GM18909 (cell line): ENCODE measurements at regions not wholly inside any gene's neighbourhood (a gene's known extent, or its start where the extent isn't known, plus 50 kb on each side); places are given as distances from the start of the nearest gene placed in this dataset.

Experiments
- ATAC-seq: cut with Tn5 transposase; IDR thresholded peaks from one replicate; pipeline ENCODE4 v1.9.1; 2021; ENCODE audit warnings: mild to moderate bottlenecking; ENCODE audit not compliant: unreplicated experiment, poor library complexity

DNA sequence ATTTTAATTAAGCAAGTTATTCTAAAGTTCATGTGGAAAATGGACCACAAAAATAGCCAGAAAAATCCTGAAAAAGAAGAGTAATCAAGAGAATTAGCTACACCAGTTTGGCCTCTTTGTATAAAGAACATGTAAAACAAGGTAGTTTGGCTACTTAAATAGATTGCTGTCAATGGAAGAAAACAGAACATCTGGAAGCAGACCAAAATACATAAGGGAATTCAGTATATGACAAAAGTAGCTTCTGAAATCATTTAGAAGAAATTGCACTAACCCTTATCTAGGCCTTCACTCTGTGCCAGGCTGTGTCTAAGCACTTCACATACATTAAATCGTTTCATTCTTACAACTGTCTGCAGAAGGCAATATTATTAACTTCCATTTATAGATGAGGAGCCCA, 156.6 kb downstream of the PRDM6 start:
- no peak for ATAC-seq

DNA sequence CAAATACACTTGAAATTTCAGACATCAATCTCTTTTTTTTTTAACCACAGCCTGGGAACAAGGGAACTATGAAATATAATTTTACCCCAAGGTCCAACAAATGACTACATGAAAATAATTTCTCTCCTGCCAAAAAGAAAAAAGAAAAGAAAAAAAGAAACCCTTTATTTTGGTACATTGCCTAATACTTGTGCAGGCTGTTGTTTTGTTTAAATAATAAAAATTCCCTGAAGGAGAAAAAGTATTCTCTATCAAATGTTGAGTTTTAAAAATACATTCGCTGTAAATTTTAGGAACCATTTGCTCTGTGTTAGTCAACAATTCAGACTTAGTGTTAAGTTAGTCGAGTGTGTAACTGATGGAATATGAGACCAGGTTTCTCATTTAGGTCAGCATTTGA, 155.4 kb downstream of the PRDM6 start:
- ATAC-seq = no peak
